HuH-7.5 (cell line): ENCODE measurements at regions not wholly inside any gene's neighbourhood (a gene's known extent, or its start where the extent isn't known, plus 50 kb on each side); places are given as distances from the start of the nearest gene placed in this dataset.
A peak's percentile ranks its signal among the peaks of the same experiment; 100 is the strongest.

Source experiments
- DNase-seq: peaks from one replicate; pipeline ENCODE4 v3.0.0; 2011; ENCODE audit warnings: low spot score

- DNase-seq: no peak
Observed at GRCh38 chr14:48874711-48875110, 711.5 kb downstream of the RPS29 start.

- DNase-seq: no peak
Observed at GRCh38 chr14:48857366-48857765, 728.8 kb downstream of the RPS29 start.

GRCh38 chr14:48853159-48853558, 733.0 kb downstream of the RPS29 start:
- DNase-seq: no peak

DNA sequence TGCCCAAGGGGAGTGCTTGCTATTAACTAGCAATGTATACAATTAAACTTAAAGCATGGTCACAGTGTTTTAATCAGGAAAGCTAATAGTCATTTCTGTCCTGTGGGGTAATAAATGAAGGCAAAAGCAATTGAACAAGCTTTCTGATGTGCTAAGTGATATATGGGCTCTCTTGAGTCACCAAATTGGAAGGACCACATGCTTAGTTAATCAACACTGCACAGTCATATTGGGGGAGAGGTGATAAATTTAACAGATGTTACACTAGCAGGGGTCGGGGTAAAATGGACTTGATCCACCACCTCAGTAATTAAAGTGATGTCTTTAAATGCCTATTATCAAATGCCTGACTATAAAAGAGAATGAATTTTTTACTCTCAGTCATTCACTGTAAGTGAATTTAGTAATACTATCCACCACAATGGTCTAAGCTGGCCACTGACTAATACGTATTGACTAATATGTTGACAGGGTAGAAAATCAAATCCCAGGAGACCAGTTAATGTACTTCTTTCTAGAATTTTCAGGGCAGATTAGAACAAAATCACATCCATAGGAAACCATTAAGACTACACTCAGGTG, 736.3 kb downstream of the RPS29 start:
- no peak for DNase-seq

- DNase-seq: no peak
Observed at GRCh38 chr14:48842785-48843184, 743.4 kb downstream of the RPS29 start.

- no peak for DNase-seq
Observed at GRCh38 chr14:48826058-48826457, 760.1 kb downstream of the RPS29 start.

DNA sequence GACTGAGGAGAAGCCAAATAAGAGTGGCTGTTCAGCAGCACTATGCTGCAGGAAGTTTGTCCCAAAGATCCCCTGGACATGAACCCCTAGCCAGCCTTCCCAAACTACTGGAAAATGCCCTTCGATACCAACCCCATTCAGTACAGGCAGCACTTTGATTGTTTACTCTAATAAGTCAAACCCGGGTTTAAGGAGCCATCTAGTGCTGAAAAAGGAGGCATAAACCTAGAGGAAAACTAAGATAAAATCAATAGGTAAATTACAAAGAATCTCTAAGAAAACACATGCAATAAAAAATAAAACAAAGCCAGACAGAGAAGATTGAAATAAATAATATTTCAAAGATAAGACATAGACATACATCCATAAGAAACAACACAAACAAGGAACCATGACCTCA, 771.6 kb downstream of the RPS29 start:
- DNase-seq: no peak

DNA sequence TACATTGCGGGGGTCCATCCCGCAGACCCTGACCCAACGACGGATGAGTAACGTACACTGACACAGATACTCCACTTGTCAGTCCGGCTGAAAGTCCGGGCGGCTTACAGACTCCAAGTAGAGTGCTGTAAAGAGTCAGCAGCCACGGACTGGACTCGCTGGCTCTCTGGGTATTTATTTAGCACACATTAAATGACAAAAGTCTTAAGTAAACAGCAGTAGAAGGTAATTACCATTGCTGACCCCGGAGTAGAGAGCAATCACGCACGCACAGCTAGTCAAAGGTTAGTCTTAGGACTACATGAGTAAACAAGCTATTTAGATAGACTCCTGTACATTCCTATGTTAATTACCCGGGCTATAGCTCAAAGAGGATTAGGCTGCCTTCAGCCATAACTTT, 780.9 kb downstream of the RPS29 start:
- peak; percentile 1 for DNase-seq

DNA sequence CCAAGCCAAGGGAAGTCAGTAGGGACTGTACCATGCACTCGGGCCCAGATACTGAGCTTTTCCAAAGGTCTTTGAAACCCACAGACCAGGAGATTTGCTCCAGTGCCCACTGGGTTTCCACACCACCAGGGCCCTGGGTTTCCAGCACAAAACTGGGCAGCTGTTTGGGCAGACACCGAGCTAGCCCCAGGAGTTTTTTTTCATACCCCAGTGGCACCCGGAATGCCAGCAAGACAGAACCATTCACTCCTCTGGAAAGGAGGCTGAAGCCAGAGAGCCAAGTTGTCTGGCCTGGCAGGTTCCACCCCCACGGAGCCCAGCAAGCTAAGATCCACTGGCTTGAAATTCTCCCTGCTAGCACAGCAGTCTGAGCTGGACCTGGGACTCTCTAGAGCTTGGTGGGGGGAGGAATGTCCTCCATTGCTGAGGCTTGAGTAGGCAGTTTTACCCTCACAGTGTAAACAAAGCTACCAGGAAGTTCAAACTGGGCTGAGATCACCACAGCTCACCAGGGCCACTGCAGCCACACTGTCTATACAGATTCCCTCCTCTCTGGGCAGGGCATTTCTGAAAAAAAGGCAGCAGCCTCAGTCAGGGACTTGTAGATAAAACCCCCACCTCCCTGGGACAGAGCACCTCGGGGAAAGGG, 793.7 kb downstream of the RPS29 start:
- no peak for DNase-seq

DNA sequence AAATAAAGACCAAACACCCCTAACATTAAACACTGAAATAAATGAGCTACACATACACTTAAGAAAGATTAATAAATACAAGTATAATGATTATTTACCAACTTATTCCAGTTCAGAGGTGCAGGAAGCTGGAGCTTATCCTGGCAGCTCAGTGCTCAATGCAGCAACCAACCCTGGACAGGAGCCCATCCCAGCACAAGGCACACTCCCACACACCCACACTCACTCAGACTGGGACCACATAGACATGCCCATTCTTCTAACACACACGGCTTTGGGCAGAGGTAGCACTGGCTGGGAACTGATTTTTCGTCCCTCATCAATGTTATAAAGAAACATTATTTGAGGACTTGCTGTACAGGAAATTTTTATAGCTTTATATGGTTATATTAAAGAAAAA, 797.4 kb downstream of the RPS29 start:
- no peak for DNase-seq

DNA sequence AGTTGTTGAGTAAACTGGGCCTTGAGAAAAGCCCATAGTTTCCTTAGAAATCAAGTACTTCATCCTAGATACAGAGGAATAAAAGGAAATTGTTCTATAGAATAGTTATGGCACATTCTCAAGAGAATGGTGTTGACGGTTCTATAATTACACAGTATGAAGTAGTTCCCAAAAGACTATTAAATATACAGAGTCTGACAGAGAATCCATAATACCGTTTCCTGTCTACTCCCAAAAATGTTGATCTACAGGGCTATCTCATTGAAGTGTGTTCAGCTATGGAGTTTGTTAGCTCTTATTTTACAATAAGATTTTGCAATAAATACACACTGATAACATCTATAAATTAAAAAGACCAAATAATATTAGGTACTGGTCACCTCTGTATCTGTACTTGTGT, 799.7 kb downstream of the RPS29 start:
- DNase-seq: no peak

DNA sequence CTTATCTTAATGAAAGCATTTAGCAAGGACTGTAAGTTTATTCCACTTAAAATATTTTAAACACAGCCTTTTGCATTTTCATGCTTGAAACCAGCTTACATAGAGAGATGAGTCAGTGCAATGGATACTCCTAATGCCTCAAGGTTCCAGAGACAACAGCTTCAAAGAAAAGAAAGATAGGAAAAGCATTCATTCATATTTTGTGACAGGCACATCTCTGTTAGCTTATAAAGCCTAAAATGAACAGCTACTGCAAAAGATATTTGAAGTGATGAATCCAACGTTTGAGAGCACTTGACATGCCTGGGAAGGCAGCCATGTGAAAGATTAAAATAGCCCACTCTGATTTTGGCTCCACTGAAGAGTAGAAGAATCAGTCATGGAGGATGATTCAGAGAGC, 814.5 kb downstream of the RPS29 start:
- DNase-seq: no peak

GRCh38 chr14:48751293-48751692, 834.9 kb downstream of the RPS29 start:
- DNase-seq: no peak

DNA sequence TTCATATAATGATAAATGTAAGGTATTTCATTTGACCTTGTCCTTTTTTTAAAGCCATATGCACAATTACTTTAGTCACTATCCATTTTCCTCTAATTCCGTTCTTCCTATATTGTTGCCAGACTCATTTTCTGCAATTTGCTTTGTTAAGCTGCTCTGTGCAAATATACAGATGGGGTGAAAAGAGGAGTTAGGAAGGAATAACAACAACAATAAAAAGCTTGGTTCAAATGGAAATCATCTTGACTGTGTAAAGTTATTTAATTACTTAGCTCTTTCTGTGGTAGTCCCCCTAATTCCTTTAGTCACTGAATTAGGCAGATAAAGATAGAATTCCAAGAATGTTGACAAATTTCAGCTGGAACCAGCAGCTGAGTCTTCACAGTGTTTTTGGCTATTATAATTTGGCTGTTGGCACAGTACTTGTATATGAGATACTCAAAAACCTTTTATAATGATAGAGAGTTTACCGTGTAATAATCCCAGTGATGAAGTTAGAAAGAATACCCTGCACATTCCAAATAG, 838.0 kb downstream of the RPS29 start:
- no peak for DNase-seq

DNA sequence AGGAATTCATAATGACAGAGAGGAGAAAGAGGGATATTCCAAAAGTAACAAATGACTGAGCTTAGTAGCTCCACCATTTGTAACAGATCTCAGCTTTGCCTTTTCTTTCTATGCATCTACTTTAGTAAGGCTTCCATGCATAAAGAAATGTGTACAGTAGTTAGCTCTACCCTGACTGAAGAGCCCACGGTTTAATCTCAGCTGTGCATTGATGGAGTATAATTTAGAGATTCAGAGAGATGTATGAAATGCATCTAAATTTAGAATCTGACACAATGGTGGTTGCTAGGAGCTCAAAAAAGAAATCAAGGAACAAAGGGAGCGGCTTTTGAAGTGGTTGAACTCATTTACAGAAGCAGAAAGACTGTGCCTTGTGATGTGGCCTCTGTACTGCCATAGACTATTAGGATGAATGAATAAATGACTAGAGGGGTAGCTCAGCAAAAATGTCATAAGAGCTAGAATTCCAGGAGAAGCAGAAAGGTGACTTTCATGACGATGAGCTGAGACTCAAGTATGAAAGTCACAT, 838.6 kb downstream of the RPS29 start:
- no peak for DNase-seq

DNA sequence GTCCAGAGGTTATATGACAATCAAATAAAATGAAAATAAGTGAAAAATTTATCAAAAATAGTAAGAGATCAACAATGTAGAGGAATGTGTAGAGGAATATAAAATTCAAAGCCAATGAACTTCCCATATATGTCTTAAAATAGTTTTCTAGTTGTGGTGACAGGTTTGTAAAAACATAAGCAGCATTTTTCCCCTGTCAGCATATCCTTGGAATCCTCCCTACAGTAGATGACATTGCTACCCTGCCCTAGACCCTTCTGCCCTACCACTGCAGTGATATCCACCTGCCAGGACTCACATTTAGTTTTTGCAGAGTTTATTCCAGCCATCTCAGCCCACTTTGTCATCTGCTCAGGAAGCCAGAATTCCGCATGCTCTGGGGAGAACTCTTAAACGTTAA, 842.0 kb downstream of the RPS29 start:
- no peak for DNase-seq

DNA sequence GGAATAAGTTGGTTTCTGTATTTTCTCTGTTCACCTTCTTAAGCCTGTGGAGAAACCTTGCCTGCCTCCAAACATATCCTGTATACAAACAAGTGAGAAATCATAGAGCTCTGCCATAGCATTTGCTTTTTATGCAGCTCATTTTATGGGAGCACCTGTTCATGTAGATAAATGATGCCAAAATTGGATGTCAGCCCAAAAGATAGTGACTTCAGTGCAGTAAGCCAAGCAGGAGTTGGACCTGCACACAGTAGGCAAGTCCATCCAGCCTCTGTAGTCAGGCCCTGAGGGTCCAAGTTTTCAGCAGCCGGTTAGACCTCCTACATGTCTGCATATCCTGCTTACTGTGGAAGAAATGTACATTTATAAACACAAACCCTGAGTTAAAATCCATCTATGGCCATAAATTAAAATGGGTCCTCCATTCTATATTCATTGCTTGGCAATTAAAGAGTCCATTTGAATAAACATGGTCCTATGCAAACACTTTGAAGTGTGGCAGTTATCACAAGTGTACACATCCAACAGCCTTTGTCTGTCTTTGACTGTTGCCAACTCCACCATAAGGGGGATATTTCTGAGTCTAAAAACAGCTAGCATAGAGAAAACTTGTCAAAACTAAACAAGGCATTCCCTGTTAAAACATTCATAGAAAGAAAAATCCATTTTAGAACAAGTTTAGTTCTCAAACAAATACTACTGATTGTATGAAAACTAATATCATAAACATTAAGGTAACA, 847.8 kb downstream of the RPS29 start:
- DNase-seq: no peak

GRCh38 chr14:48735607-48736006, 850.6 kb downstream of the RPS29 start:
- no peak for DNase-seq

- DNase-seq: no peak
Observed at GRCh38 chr14:48731260-48731659, 854.9 kb downstream of the RPS29 start.

DNA sequence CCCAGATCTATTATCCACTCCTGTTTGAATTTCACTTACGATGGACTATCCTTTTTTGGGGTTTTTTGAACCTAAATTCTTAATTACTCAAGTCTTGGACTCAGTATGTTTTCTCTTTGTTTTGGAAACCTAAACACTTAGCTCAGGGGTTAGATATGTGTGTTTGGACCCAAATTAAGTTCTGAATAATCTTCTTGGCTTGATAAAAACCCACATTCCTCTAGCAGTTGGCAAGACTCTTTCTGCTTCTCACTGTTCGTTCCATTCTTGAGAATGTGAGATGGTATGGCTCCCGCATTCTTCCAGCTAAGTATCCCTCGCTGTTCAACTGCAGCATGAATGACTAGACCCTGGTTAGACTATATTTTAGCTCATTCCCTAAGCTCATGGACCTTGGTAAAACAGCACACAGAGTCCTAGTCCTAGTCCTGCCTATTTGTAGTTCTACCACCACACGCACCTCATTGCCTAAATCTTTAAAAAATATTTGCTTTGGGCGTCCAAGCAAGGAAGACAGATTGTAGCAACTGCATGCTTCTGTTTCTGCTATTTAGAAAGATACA, 860.0 kb downstream of the RPS29 start:
- DNase-seq: no peak

- no peak for DNase-seq
Observed at GRCh38 chr14:48725051-48725734, 861.0 kb downstream of the RPS29 start.

GRCh38 chr14:48723841-48724495, 862.2 kb downstream of the RPS29 start:
- DNase-seq: no peak
